H9 (cell line): ENCODE measurements at regions not wholly inside any gene's neighbourhood (a gene's known extent, or its start where the extent isn't known, plus 50 kb on each side); places are given as distances from the start of the nearest gene placed in this dataset.

Experiments used
- DNase-seq: peaks from one replicate; pipeline ENCODE4 v3.0.0-alpha.2; 2017
- H2AFZ ChIP-seq: one replicate; pipeline ENCODE4 v1.6.1; 2013; ENCODE audit warnings: mild to moderate bottlenecking, low read length, control low read depth, moderate library complexity
- H2AK5ac ChIP-seq: 2 replicates; pipeline ENCODE4 v1.6.1; 2013; ENCODE audit warnings: low read length, control low read depth, mixed read lengths; ENCODE audit not compliant: insufficient read length
- H2BK120ac ChIP-seq: one replicate; pipeline ENCODE4 v1.6.1; 2013; ENCODE audit warnings: low read depth, mild to moderate bottlenecking, low read length, control low read depth, inconsistent platforms; ENCODE audit not compliant: poor library complexity, severe bottlenecking
- H2BK12ac ChIP-seq: 2 replicates; pipeline ENCODE4 v1.6.1; 2013; ENCODE audit warnings: low read length, control low read depth, mixed read lengths, low read depth; ENCODE audit not compliant: insufficient read length
- H2BK15ac ChIP-seq: 2 replicates; pipeline ENCODE4 v1.6.1; 2013; ENCODE audit warnings: low read depth, low read length, control low read depth
- H2BK20ac ChIP-seq: one replicate; pipeline ENCODE4 v1.6.1; 2013; ENCODE audit warnings: low read depth, mild to moderate bottlenecking, low read length, control low read depth, inconsistent platforms; ENCODE audit not compliant: poor library complexity, severe bottlenecking
- H2BK5ac ChIP-seq: 2 replicates; pipeline ENCODE4 v1.6.1; 2013; ENCODE audit warnings: low read length, control low read depth, mixed read lengths; ENCODE audit not compliant: insufficient read length
- H3K14ac ChIP-seq: 2 replicates; pipeline ENCODE4 v1.6.1; 2013; ENCODE audit warnings: low read length, control low read depth; ENCODE audit not compliant: insufficient read depth
- H3K18ac ChIP-seq: 2 replicates; pipeline ENCODE4 v1.6.1; 2013; ENCODE audit warnings: low read depth, mild to moderate bottlenecking, mixed read lengths, low read length, control low read depth; ENCODE audit not compliant: insufficient read length
- H3K23ac ChIP-seq: 2 replicates; pipeline ENCODE4 v1.6.1; 2013; ENCODE audit warnings: low read length, control low read depth, mixed read lengths, low read depth; ENCODE audit not compliant: insufficient read length
- H3K23me2 ChIP-seq: 2 replicates; pipeline ENCODE4 v1.6.1; 2013; ENCODE audit warnings: low read depth, mild to moderate bottlenecking, mixed read lengths, low read length, control low read depth; ENCODE audit not compliant: insufficient read length, poor library complexity, severe bottlenecking
- H3K27ac ChIP-seq: 2 replicates; pipeline ENCODE4 v1.5.1; 2013; ENCODE audit warnings: low read length, control low read depth, mixed read lengths, low read depth; ENCODE audit not compliant: insufficient read length
- H3K27me3 ChIP-seq: 2 replicates; pipeline ENCODE4 v1.6.1; 2013; ENCODE audit warnings: low read length, control low read depth, inconsistent platforms; ENCODE audit not compliant: insufficient read depth
- H3K4ac ChIP-seq: 2 replicates; pipeline ENCODE4 v1.6.1; 2013; ENCODE audit warnings: low read depth, mild to moderate bottlenecking, control low read depth, inconsistent platforms, low read length, moderate library complexity
- H3K4me1 ChIP-seq: 2 replicates; pipeline ENCODE4 v1.6.1; 2013; ENCODE audit warnings: low read length, control low read depth, inconsistent platforms; ENCODE audit not compliant: insufficient read depth
- H3K4me2 ChIP-seq: 2 replicates; pipeline ENCODE4 v1.6.1; 2013; ENCODE audit warnings: low read length, control low read depth, mixed read lengths; ENCODE audit not compliant: insufficient read length, insufficient read depth
- H3K56ac ChIP-seq: 2 replicates; pipeline ENCODE4 v1.6.1; 2013; ENCODE audit warnings: low read depth, mild to moderate bottlenecking, mixed read lengths, low read length, control low read depth; ENCODE audit not compliant: insufficient read length
- H3K79me1 ChIP-seq: 2 replicates; pipeline ENCODE4 v1.6.1; 2013; ENCODE audit warnings: low read depth, mild to moderate bottlenecking, moderate library complexity, low read length, control low read depth, inconsistent platforms; ENCODE audit not compliant: insufficient read depth, poor library complexity, severe bottlenecking
- H3K79me2 ChIP-seq: 2 replicates; pipeline ENCODE4 v1.6.1; 2013; ENCODE audit warnings: low read length, control low read depth, inconsistent platforms; ENCODE audit not compliant: insufficient read depth
- H3K9ac ChIP-seq: 2 replicates; pipeline ENCODE4 v1.6.1; 2013; ENCODE audit warnings: low read length, control low read depth, mixed read lengths; ENCODE audit not compliant: insufficient read length; ENCODE audit errors: extremely low read depth
- H3K9me3 ChIP-seq: one replicate; pipeline ENCODE4 v1.6.1; 2013; ENCODE audit warnings: low read depth, low read length, inconsistent platforms; ENCODE audit not compliant: control insufficient read depth
- H3T11ph ChIP-seq: one replicate; pipeline ENCODE4 v1.6.1; 2013; ENCODE audit warnings: mild to moderate bottlenecking, low read length, control low read depth, inconsistent platforms
- H4K20me1 ChIP-seq: one replicate; pipeline ENCODE4 v1.6.1; 2013; ENCODE audit not compliant: control insufficient read depth, insufficient read length, insufficient read depth
- H4K5ac ChIP-seq: 2 replicates; pipeline ENCODE4 v1.6.1; 2013; ENCODE audit warnings: low read depth, mild to moderate bottlenecking, mixed read lengths, low read length, control low read depth; ENCODE audit not compliant: insufficient read length
- H4K8ac ChIP-seq: replicated peaks from 2 replicates; pipeline ENCODE4 v1.6.1; 2013; ENCODE audit warnings: low read length, control low read depth, mixed read lengths, low read depth; ENCODE audit not compliant: insufficient read length
- H4K91ac ChIP-seq: 2 replicates; pipeline ENCODE4 v1.6.1; 2013; ENCODE audit warnings: low read depth, mild to moderate bottlenecking, moderate library complexity, mixed read lengths, low read length, control low read depth; ENCODE audit not compliant: insufficient read length
- H3K27ac Mint-ChIP-seq, 3 experiments: 2 replicates in 2 of 3; 3 replicates in 1 of 3; pipeline ENCODE4 v1.8.0; 2020 to 2021; ENCODE audit warnings: mixed read lengths in 3 of 3, mild to moderate bottlenecking in 1 of 3, moderate library complexity in 1 of 3
- H3K27me3 Mint-ChIP-seq: 2 replicates; pipeline ENCODE4 v1.8.0; 2021; ENCODE audit warnings: low read depth, mild to moderate bottlenecking, moderate library complexity, mixed read lengths
- H3K36me3 Mint-ChIP-seq, 3 experiments: 2 replicates in 2 of 3; 3 replicates in 1 of 3; pipeline ENCODE4 v1.8.0; 2020 to 2021; ENCODE audit warnings: low read depth in 3 of 3, mixed read lengths in 3 of 3; ENCODE audit not compliant: insufficient read depth in 1 of 3
- H3K4me1 Mint-ChIP-seq, 2 experiments: 2 replicates each; pipeline ENCODE4 v1.8.0; 2020; ENCODE audit warnings: mixed read lengths in 2 of 2
- H3K4me3 Mint-ChIP-seq, 2 experiments: 2 replicates in 1 of 2; 3 replicates in 1 of 2; pipeline ENCODE4 v1.8.0; 2020 to 2021; ENCODE audit warnings: mild to moderate bottlenecking in 2 of 2, mixed read lengths in 2 of 2, moderate library complexity in 1 of 2
- H3K9me3 Mint-ChIP-seq, 2 experiments: 2 replicates in 1 of 2; 3 replicates in 1 of 2; pipeline ENCODE4 v1.8.0; 2020; ENCODE audit warnings: mild to moderate bottlenecking in 2 of 2, mixed read lengths in 2 of 2, moderate library complexity in 1 of 2
- CTCF ChIP-seq: fragments of 200-600 bp; sonication (generic); conservative IDR thresholded peaks from 3 replicates; pipeline ENCODE4 v1.8.0; 2021; ENCODE audit warnings: antibody characterized with exemption, mild to moderate bottlenecking
- WGBS: extraction: QIAGEN DNeasy Blood & Tissue Kit; methylation state at CpG from one replicate; pipeline ENCODE4 v1.1.7; 2013; ENCODE audit warnings: missing lambda C conversion rate, low lambda C conversion rate, mixed read lengths; ENCODE audit not compliant: insufficient read length; ENCODE audit errors: extremely low coverage; 5-methylcytosine and 5-hydroxymethylcytosine counted together

- TF ChIP-seq CTCF: no peak
- H3K79me1 ChIP-seq: no peaks in the 10 kb centered on the region
- no peak for DNase-seq
- H3K9ac ChIP-seq: no peak overlapping the region
- no peaks in the 10 kb centered on the region for H4K20me1 ChIP-seq
- Mint-ChIP-seq H3K36me3 (no peaks in the 10 kb centered on the region), H3K4me3 (no peak overlapping the region), H3K27me3 (no peaks in the 10 kb centered on the region), H3K9me3 (no peaks in the 10 kb centered on the region), H3K27ac (0 out of 7 replicates have a peak overlapping the region, but pooled peaks of 1 of the 3 experiments have one; percentile 24), H3K4me1 (peaks cover 4 to 6% of the 10 kb centered on the region in 2 experiments; a peak in 3 of 4 replicates)
- H4K91ac ChIP-seq: no peak overlapping the region
- H2BK20ac ChIP-seq: no peak overlapping the region
- H3K27me3 ChIP-seq: no peaks in the 10 kb centered on the region
- H3T11ph ChIP-seq: no peak overlapping the region
- H3K4me2 ChIP-seq: no peak overlapping the region
- H3K56ac ChIP-seq: no peak overlapping the region
- no peak overlapping the region for H3K23ac ChIP-seq
- no peak overlapping the region for H3K14ac ChIP-seq
- H2BK12ac ChIP-seq: no peak overlapping the region
- H3K4me1 ChIP-seq: no peaks in the 10 kb centered on the region; the same call in 1 of the 2 replicates
- no peak overlapping the region for H2BK5ac ChIP-seq
- no peaks in the 10 kb centered on the region for H3K23me2 ChIP-seq
- H2AFZ ChIP-seq: no peak overlapping the region
- no peak overlapping the region for H4K8ac ChIP-seq
- WGBS: no CpG with 5 or more reads among the region's 1 CpG
- H3K4ac ChIP-seq: no peak overlapping the region
- no peak overlapping the region for H2AK5ac ChIP-seq
- no peak overlapping the region for H3K27ac ChIP-seq
- no peaks in the 10 kb centered on the region for H3K9me3 ChIP-seq
- H2BK120ac ChIP-seq: no peak overlapping the region
- no peak overlapping the region for H2BK15ac ChIP-seq
- no peak overlapping the region for H3K18ac ChIP-seq
- no peak overlapping the region for H4K5ac ChIP-seq
- H3K79me2 ChIP-seq: no peaks in the 10 kb centered on the region
These were observed 103.2 kb downstream of the GC start for GRCh38 chr4:71680706-71681105.
